GM19035 (cell line): ENCODE measurements at regions not wholly inside any gene's neighbourhood (a gene's known extent, or its start where the extent isn't known, plus 50 kb on each side); places are given as distances from the start of the nearest gene placed in this dataset.
"Not testable (repeated sequence)": the region's sequence is repeated elsewhere in the genome, so short reads cannot be mapped to it uniquely, and the experiment has no call there.

Source experiments
- ATAC-seq: cut with Tn5 transposase; IDR thresholded peaks from one replicate; pipeline ENCODE4 v1.9.1; 2021; ENCODE audit not compliant: unreplicated experiment

DNA sequence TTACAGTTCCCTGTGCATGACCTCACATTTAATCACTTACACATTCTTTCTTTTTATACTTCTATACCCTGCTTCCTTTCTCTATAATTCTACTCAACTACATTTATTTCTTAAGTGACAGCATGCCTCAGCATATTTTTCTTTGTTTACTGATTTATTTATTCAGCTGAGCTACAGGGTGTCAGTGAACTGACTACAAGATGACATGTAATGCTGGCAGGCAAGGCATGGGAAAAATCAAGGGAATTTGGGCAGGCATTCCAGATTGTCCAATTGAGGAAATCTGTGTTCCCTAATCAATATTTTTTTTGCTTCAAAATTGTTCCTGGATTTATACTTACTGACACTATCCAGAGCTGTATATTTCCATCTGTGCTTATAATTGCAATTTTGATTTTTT lies 875.5 kb downstream of the C4orf33 start:
- ATAC-seq: no peak

DNA sequence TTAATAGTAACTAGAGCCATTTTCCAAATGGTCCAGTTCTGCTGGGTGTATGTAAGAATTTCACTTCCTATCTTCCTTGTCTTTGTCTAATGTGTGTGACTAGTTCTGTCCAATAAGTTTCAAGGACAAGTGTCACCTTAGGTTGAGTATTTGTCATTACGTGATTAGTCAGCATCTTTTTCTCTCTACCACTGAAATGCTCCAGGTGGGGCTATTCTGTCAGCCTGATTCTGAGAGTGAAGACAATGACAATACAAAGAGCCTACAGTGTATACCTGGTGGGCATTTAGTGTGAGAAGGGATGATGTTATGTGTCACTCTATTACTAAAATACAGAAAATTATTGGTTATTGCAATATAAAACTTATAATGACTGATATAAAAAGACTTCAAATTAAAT lies 876.3 kb downstream of the C4orf33 start:
- no peak for ATAC-seq

DNA sequence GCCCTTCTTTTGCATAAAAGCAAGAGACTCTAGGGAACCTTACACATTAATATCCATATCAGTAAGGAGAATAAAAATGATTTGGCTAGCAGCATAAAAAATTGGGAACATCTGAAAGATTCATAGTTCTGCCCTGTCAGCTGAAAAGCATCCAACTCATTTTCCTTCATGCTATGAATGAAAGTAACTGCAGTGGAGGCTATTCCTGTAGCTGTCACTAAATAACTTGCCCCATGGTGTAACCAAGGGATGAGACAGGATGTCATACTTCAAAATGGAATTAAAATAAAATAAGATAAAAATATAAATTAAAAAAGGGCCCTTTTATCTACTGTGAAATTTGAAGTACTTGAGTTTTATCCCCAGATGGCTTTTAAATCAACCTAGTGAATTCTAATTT lies 878.8 kb downstream of the C4orf33 start:
- ATAC-seq: no peak

DNA sequence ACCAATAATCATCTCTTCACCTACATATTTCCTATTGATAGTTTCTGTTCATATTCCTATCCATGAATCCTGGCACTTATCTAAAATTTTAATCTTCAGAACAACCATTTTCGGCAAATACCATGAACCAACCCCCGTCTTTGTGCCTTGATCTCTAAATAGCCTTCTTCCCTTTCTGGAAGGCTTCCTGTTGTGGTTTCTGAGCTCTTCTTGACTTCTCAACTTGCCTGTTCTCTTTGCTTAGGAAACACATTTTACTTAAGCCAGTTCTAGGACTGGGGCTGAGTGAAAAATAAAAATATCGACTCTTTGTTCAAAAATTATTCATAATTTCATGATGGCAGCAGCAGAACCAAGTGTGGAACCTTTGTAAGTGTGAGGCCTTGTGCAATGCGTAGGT lies 882.4 kb downstream of the C4orf33 start:
- no peak for ATAC-seq

DNA sequence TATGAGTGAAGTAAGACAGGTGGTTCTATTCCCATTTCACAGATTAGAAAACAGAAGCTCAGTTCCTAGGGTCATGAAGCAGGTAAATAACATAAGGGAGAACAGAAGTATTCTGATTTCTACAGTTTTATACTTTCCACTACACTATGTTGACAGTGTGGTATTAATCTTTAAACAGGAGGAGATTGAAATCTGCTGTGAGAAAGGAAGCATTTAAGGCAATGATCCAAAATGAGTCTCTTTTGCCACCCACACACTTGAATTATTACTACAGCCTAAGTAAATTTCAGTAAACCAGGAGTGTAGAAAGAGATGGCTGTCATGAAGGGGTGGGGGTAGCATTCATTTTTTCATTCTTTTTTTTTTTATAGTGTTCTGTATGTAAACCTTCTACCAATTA lies 893.0 kb downstream of the C4orf33 start:
- ATAC-seq: no peak

DNA sequence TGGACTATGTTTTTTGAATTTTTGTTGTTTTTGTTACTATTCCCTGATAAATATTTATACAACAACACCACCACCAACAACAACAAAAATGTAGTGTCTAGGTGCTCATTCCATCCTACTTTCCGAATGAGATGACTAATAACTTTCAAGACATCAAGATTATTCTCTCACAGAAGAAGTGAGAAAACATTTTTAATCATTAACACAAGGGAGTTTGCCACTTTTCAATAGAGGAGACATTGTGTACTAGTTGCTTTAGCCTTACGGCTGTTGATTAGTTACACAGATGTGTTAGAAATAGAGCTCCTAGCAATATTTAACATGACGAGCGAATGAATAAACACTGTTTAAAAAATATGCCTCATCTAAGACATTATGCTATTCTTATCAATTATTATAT lies 898.8 kb downstream of the C4orf33 start:
- no peak for ATAC-seq

DNA sequence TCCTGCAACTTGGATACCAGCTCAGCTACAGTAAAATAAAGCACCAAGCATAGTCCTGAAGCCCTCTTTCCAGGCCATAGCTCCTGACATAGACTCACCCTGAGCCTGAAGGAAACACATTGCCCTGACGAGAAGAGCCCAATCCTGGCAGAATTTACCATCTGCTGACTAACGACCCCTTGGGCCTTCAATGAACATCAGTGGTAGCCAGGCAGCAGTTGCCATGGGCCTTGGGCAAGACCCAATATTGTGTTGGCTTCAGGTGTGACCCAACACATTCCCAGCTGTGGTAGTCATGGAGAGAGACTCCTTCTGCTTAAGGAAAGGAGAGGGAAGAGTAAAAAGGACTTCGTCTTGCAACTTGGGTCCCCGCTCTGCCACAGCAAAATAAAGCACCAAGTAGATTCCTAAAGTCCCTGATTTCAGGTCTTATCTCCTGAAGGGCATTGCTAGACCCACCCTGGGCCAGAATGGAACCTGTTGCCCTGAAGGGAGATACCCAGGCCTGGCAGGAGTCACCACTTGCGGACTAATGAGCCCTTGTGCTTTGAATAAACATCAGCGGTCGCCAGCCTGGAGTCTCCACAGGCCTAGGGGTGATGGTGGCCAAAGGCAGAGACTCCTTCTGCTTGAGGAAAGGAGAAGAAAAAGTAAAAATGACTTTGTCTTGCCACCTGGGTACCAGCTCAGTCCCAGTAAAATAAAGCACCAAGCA lies 902.6 kb downstream of the C4orf33 start:
- no peak for ATAC-seq

DNA sequence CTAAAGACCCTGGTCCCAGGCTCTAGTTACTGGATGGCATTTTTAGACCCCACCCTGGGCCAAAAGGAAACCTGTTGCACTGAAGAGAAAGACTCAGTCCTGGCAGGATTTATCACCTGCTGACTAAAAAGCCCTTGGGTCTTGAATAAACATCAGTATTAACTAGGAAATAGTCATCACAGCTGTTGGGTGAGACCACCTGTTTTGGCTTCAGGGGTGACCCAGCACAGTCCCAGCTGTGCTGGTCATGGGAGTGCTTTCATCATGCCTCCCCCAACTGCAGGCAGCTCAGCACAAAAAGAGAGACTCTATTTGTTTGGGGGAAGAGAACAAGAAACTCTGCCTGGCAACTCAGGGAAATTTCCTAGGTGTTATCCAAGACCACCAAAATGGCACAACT lies 903.2 kb downstream of the C4orf33 start:
- no peak for ATAC-seq

DNA sequence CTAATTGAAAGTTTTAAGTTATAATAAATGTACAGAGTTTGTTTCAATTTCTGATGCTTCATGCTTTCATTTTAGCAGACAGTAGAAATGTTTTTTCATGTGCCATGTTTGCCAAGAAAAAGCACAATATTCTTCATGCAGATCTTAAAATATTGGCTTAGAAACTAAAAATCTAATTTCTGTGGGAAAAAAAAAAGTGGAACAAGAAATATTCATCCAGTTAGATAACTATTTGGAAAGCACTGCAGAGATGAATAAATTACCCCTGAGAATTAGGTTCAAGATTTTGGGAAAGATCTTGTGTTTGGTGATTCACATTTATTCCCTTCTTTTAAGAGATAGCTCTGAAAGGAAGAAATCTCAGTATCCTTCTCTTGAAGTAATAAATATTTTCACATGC lies 912.5 kb downstream of the C4orf33 start:
- ATAC-seq: no peak

DNA sequence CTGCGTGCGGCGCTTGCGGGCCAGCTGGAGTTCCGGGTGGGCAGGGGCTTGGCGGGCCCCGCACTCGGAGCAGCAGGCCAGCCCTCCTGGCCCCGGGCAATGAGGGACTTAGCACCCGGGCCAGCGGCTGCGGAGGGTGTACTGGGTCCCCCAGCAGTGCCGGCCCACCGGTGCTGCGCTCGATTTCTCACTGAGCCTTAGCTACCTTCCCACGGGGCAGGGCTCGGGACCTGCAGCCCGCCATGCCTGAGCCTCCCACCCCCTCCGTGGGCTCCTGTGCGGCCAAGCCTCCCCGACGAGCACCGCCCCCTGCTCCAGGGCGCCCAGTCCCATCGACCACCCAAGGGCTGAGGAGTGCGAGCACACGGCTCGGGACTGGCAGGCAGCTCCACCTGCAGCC lies 916.9 kb downstream of the C4orf33 start:
- ATAC-seq: not testable (repeated sequence)

DNA sequence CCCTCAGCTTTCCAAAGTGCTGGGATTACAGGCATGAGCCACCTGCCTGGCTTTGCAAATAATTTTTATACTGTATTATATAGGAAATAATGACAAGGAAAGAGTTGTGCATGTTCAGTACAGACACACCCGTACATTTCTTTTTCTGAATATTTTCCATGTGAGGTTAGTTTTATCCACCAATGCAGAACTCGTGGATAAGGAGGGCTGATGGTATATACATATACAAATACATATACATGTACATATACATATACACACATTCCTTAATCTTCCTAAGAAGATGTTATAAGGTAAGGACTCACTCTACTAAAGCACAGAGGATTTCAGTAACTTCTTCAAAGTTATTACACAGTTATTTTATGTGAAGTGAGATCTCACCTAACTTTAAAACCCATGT lies 925.8 kb downstream of the C4orf33 start:
- ATAC-seq: no peak

DNA sequence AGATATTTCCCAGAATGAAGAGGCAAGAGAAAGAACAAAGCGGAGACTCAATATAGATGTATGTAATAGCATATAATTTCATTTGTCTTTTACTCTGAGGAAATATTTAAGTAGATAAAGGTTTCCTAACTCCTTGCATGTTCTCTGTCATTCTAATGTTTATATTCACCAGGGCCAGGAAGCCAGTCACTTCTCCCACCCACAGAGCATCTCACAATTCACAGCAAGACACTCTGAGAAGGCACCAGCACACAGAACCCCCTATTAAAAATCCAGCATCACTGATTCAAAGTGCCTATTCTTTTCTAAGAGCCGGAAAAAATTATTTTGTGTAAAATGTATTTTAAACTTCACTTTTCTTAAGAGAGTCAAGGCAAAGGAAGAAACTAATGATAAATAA lies 927.1 kb downstream of the C4orf33 start:
- ATAC-seq: no peak

DNA sequence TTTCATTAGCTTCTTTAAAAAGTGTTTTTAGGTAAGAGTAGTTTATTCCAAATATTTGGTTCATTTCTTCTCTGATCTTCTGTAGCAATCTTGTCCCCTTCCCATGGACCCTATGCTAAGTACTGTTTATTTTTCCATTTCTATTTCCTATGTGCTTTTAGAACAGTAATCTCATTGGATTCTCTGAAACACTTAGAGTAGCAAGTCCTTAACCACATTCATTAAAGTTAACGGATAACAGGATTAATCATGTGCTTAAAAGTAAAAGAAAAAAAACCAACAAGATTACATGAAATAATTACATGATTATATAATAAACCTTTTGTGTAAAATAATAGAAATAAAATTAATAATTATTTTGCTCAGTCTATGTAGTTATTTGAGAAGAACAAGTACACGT lies 929.7 kb downstream of the C4orf33 start:
- no peak for ATAC-seq

DNA sequence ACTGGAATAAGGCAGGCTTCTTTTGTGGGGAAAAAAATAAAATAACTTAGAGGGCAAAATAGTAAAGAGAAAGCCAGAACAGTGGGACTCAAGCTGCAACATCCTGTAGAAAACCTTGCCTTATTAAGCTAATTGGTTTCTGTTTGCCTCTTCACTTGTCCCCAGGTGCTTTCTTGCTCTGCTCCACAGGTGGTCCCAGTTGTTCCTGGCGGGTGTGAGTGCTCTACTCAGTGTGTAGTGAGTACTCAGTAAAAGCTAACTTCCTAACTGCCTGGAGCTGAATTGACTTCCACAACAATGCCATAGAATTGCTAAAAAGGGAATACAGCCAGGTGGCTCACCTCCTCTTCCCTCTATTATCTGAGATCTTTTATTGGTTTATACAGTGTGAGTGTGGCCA lies 930.2 kb downstream of the C4orf33 start:
- no peak for ATAC-seq

DNA sequence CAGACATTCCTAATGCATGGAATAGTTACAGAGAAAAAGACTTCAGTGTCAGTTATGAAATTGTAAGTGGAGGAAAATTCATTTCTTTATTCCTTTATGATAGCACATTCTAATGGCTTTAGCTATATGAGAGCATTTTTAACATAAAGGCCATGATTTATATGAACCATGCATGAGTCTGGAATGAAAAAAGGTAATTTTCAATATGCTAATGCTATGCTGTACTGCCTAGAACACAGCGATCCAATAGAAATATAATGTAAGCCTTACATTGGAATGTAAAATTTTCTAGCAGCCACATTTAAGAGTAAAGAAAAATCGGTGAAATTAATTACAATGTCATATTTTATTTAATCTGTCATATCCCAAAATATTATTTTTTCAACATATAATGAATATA lies 932.0 kb downstream of the C4orf33 start:
- ATAC-seq: no peak

DNA sequence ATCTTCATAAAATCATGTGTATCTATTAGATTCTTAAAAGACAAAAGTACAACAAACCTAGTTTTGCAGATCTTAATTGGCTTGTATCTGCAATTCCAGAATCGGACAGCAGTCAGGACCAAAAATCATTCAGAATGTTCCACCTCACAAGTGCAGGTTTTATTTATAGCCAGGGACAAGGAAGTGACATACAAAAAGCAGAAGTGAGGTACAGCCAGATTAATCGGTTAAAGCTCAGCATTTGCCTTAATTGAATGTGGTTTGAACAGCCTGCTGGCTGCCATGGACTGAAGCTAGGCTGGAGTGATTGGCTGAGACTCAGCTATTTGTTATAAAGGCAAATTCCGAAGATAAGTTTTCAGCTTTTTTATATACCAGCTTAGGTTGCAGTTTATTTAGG lies 932.6 kb downstream of the C4orf33 start:
- ATAC-seq: peak; percentile 61

DNA sequence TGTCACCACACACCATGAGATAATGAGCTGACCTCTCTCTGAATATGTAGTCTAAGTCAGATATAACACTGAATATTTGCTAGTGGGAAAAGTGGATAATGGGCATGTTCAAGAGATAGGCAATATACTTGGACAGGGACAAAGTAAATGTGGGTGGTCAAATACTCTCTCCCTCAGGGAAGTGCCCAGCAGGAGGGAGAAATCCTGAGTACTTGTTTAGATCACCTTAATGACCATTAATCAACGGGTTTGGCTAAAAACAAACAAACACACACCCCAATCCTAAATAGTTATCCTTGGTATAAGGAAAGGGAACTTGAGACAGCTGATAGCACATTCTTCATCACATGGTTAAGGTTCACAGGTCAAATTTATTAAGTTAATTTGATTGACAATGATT lies 933.5 kb downstream of the C4orf33 start:
- no peak for ATAC-seq

DNA sequence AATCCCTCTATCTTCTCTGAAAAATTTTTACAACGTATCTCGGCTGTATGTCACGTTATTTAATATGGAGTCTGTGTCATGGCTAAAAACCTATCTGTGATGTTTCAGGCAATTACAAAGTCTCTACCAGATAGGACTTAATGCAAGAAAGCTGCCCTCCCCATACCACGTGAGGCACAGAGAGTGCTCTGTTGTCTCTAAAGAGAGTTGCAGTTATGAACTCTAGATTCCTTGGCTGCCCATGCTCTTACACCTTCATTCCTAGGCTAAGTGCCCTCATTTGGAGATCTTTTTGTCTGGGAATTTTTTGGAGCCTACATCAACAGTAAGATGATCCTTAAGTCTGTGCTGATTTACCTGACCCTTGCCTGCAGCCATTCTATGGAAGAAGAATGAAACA lies 935.9 kb downstream of the C4orf33 start:
- ATAC-seq: no peak

DNA sequence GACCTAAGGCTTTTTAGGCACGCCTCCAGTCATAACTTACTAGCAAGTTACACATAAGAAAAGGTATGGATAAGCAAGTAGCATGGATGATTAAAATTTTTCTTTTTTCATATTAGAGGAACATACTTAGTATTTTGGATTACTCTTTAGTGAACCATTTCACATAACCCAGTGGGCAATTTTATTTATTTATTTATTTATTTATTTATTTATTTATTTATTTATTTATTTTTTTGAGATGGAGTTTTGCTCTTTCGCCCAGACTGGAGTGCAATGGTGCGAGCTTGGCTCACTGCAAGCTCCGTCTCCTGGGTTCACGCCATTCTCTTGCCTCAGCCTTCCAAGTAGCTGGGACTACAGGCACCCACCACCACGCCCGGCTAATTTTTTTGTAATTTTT lies 937.7 kb downstream of the C4orf33 start:
- not testable (repeated sequence) for ATAC-seq

DNA sequence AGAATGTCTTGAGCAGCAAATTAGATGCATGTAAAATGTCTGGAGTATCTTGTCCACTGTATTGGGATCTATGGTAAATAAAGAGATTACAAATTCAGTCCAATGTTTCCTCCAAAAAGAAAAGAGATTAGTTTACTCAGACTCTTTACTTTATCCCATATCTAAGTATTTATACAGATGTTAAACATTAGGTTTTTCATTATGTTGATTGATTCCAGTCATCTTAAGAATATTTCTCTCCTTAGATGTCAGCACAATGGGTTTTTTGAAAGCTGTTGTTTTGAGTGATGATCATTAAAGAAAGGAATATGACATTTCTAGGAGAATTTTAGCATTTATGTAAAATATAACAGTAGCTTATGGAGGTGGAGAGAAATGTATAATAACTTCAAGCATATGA lies 938.9 kb downstream of the C4orf33 start:
- no peak for ATAC-seq

DNA sequence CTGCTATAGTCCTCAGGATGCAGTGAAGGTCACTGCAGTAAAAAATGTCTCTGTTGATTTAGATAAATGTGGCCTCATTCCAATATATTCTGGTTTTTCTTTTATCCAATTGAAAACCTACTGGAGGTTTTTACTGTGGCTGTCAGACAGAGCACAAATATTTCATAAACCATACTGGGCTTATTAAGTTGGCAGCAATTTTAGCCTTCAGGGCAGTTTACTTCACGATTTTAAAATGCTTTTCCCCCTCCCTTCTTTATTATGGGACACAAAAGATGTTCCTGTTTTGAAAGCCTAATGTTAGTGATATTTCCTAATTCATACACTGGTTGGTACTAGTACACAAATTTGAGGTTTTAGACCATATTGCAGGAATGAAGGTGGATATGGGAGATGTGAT lies 939.4 kb downstream of the C4orf33 start:
- ATAC-seq: no peak

DNA sequence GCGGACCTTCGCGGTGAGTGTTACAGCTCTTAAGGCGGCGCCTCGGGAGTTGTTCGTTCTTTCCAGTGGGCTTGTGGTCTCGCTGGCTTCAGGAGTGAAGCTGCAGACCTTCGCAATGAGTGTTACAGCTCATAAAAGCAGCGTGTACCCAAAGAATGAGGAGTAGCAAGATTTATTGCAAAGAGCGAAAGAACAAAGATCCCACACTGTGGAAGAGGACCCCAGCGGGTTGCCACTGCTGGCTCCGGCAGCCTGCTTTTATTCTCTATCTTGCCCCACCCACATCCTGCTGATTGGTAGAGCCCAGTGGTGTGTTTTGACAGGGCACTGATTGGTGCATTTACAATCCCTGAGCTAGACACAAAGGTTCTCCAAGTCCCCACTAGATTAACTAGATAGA lies 941.9 kb downstream of the C4orf33 start:
- ATAC-seq: not testable (repeated sequence)

DNA sequence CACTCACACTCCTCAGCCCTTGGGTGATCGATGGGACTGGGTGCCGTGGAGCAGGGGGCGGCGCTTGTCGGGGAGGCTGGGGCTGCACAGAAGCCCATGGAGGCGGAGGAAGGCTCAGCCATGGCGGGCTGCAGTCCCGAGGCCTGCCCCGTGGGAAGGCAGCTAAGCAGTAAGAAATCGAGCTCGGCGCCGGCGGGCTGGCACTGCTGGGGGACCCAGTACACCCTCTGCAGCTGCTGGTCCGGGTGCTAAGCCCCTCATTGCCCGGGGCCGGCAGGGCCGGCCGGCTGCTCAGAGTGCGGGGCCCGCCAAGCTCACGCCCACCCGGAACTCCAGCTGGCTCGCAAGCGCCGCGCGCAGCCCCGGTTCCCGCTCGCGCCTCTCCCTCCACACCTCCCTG lies 942.6 kb downstream of the C4orf33 start:
- not testable (repeated sequence) for ATAC-seq
